Naive thymus-derived CD4-positive, alpha-beta T cell (primary cell): ENCODE measurements at regions not wholly inside any gene's neighbourhood (a gene's known extent, or its start where the extent isn't known, plus 50 kb on each side); places are given as distances from the start of the nearest gene placed in this dataset.

Experiments
- ATAC-seq: fragments of 150-1000 bp; cut with Tn5 transposase; 2 replicates; pipeline ENCODE4 v1.10.0; 2021; ENCODE audit warnings: mild to moderate bottlenecking, moderate library complexity
- CTCF ChIA-PET: fragments of 350-600 bp; sonication (Branson Sonifier 250); formaldehyde crosslinking; loops from one replicate; lab custom pipeline; 2021; ENCODE audit warnings: antibody characterized with exemption; lab: Charles Lee
- POLR2A ChIA-PET: fragments of 350-600 bp; sonication (Branson Sonifier 250); formaldehyde crosslinking; loops from one replicate; lab custom pipeline; 2021; ENCODE audit warnings: antibody characterized with exemption, inconsistent platforms; lab: Charles Lee
- DNase-seq, 9 donors: peaks; one replicate each; pipeline versions ENCODE4 v3.0.0 to v3.0.0-alpha.2; 2020 to 2022; ENCODE audit warnings: mixed read lengths in 1 of 9
- H3K27ac ChIP-seq: one replicate; pipeline ENCODE4 v1.7.0; 2013; ENCODE audit warnings: mild to moderate bottlenecking, low read depth, low read length, moderate library complexity
- H3K27me3 ChIP-seq, 2 donors: one replicate each; pipeline ENCODE4 v1.7.0; 2013; ENCODE audit warnings: low read length in 2 of 2, mild to moderate bottlenecking in 2 of 2, moderate library complexity in 2 of 2; ENCODE audit not compliant: control insufficient read depth in 2 of 2, insufficient read depth in 2 of 2
- H3K36me3 ChIP-seq, 3 experiments: 1 replicate in 2 of 3; 2 replicates in 1 of 3; pipeline ENCODE4 v1.7.0; 2013; ENCODE audit warnings: low read length in 3 of 3, mild to moderate bottlenecking in 3 of 3, moderate library complexity in 1 of 3; ENCODE audit not compliant: insufficient read depth in 3 of 3, control insufficient read depth in 2 of 3
- H3K4me1 ChIP-seq, 2 donors: one replicate each; pipeline ENCODE4 v1.7.0; 2013; ENCODE audit warnings: low read length in 2 of 2, mild to moderate bottlenecking in 2 of 2, moderate library complexity in 1 of 2; ENCODE audit not compliant: control insufficient read depth in 2 of 2, insufficient read depth in 2 of 2
- H3K4me3 ChIP-seq: 2 replicates; pipeline ENCODE4 v1.7.0; 2013; ENCODE audit warnings: mild to moderate bottlenecking, low read length
- H3K9me3 ChIP-seq, 3 experiments: 1 replicate in 2 of 3; 2 replicates in 1 of 3; pipeline ENCODE4 v1.7.0; 2013; ENCODE audit warnings: low read length in 3 of 3; ENCODE audit not compliant: control insufficient read depth in 2 of 3
- H3K27ac Mint-ChIP-seq, 9 donors: one replicate each; pipeline ENCODE4 v1.8.0; 2020 to 2022; ENCODE audit warnings: mixed read lengths in 9 of 9, mild to moderate bottlenecking in 8 of 9, moderate library complexity in 5 of 9, inconsistent platforms in 2 of 9
- H3K27me3 Mint-ChIP-seq, 5 donors: one replicate each; pipeline ENCODE4 v1.8.0; 2021 to 2022; ENCODE audit warnings: mixed read lengths in 5 of 5, mild to moderate bottlenecking in 1 of 5
- H3K36me3 Mint-ChIP-seq, 5 donors: one replicate each; pipeline ENCODE4 v1.8.0; 2020 to 2022; ENCODE audit warnings: mixed read lengths in 5 of 5, mild to moderate bottlenecking in 3 of 5, inconsistent platforms in 1 of 5
- H3K4me1 Mint-ChIP-seq, 7 donors: one replicate each; pipeline ENCODE4 v1.8.0; 2020 to 2022; ENCODE audit warnings: mixed read lengths in 7 of 7, mild to moderate bottlenecking in 3 of 7, inconsistent platforms in 1 of 7
- H3K4me3 Mint-ChIP-seq, 10 donors: one replicate each; pipeline ENCODE4 v1.8.0; 2020 to 2022; ENCODE audit warnings: mild to moderate bottlenecking in 10 of 10, mixed read lengths in 10 of 10, moderate library complexity in 6 of 10, inconsistent platforms in 2 of 10
- H3K9me3 Mint-ChIP-seq, 11 donors: one replicate each; pipeline ENCODE4 v1.8.0; 2020 to 2022; ENCODE audit warnings: mixed read lengths in 11 of 11, mild to moderate bottlenecking in 4 of 11, inconsistent platforms in 1 of 11, moderate library complexity in 1 of 11
- intact Hi-C, 2 donors: fragments of 100-400 bp; cut with micrococcal nuclease; formaldehyde crosslinking; loops; one replicate each; pipeline ENCODE4 v1.15.1; 2023

GRCh38 chr9:89684218-89684617 is 79.4 kb downstream of the GADD45G start:
- Histone ChIP-seq H3K27me3 (no peaks in the 10 kb centered on the region), H3K9me3 (no peaks in the 10 kb centered on the region), H3K36me3 (no peaks in the 10 kb centered on the region), H3K4me3 (no peak overlapping the region), H3K27ac (no peak overlapping the region), H3K4me1 (no peaks in the 10 kb centered on the region)
- DNase-seq = no peak
- intact Hi-C loops = no loop called here
- H3K4me3 Mint-ChIP-seq = no peak overlapping the region
- POLR2A ChIA-PET = no interaction called here
- H3K9me3 Mint-ChIP-seq = no peaks in the 10 kb centered on the region
- ATAC-seq = no peak
- H3K36me3 Mint-ChIP-seq = no peaks in the 10 kb centered on the region
- H3K27me3 Mint-ChIP-seq = no peaks in the 10 kb centered on the region
- CTCF ChIA-PET = no interaction called here
- no peak overlapping the region for H3K27ac Mint-ChIP-seq
- peaks cover 0 to 21% (median 0%) of the 10 kb centered on the region in 7 donors for H3K4me1 Mint-ChIP-seq

DNA sequence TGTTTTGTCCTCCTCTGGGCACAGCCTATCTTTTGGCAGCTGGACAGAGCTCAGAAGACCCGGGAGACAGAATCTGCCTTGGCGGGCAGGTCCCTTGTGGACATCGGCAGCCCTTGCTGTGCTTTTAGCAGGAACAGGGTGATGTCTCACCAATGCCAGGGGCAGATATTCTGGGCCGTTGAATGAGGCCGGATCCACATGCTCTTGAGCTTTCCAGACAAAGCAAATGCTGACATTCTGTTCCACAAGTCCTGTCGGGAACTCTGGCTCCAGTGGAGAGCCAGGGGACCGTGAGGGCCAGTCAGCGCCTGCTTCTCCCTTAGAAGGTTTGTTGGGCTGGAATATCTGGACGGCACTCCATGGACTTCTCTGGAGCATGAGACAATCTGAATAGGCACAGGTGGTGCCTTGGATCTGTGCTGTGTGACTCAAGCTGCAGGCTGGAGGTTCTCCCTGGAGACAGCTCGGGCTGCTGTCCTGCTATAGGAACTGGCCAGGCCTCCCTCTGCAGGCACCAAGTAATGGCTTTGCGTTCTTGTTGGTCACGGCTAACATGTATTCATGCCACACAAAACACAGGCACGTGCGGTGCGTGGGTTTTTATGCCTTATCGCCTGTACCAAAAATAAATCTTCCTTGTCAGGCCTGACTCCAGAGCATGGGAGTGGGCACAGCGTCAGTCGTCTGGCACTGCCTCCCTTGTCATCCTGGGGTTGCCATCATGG is 80.3 kb downstream of the GADD45G start:
- Mint-ChIP-seq H3K9me3 (no peaks in the 10 kb centered on the region), H3K36me3 (no peaks in the 10 kb centered on the region), H3K27ac (no peak overlapping the region), H3K4me1 (peaks cover 0 to 27% (median 0%) of the 10 kb centered on the region in 7 donors), H3K4me3 (no peak overlapping the region), H3K27me3 (no peaks in the 10 kb centered on the region)
- ATAC-seq = no peak
- intact Hi-C loops = no loop called here
- CTCF ChIA-PET = no interaction called here
- Histone ChIP-seq H3K4me1 (no peaks in the 10 kb centered on the region), H3K4me3 (no peak overlapping the region), H3K27ac (no peak overlapping the region), H3K9me3 (no peaks in the 10 kb centered on the region), H3K36me3 (no peaks in the 10 kb centered on the region), H3K27me3 (no peaks in the 10 kb centered on the region)
- no peak for DNase-seq
- POLR2A ChIA-PET = no interaction called here

DNA sequence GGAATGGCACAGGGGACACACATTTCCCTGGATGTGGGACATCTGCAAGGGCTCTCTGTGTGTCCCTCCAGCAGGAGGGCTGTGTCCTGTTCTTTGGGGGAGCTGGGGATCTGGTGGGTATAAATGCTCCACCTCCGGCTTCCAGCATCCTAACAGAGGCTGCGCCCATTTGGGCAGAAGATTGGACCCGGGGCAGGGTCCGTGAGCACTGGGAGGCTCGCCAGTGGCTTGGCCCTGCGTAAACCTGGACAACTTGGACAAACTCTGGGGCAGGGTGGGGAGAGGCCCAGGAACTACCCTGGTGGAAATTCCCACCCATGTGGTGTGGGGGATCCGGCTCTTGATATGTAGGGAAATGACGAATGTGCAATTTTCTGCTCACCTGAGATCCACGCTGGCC is 80.9 kb downstream of the GADD45G start:
- Mint-ChIP-seq H3K27ac (no peak overlapping the region), H3K4me1 (peaks cover 0 to 26% (median 4%) of the 10 kb centered on the region in 7 donors), H3K9me3 (no peaks in the 10 kb centered on the region), H3K36me3 (no peaks in the 10 kb centered on the region), H3K4me3 (no peak overlapping the region), H3K27me3 (no peaks in the 10 kb centered on the region)
- Histone ChIP-seq H3K27me3 (no peaks in the 10 kb centered on the region), H3K4me3 (no peak overlapping the region), H3K4me1 (no peaks in the 10 kb centered on the region), H3K27ac (no peak overlapping the region), H3K9me3 (no peaks in the 10 kb centered on the region), H3K36me3 (no peaks in the 10 kb centered on the region)
- ChIA-PET POLR2A (interaction anchor here (0.5 kb wide), 1 partner anchor 19 kb away, joined by 3 read pairs; no protein-coding TSS in a partner anchor), CTCF (no interaction called here)
- intact Hi-C loops = no loop called here
- ATAC-seq = no peak
- no peak for DNase-seq

DNA sequence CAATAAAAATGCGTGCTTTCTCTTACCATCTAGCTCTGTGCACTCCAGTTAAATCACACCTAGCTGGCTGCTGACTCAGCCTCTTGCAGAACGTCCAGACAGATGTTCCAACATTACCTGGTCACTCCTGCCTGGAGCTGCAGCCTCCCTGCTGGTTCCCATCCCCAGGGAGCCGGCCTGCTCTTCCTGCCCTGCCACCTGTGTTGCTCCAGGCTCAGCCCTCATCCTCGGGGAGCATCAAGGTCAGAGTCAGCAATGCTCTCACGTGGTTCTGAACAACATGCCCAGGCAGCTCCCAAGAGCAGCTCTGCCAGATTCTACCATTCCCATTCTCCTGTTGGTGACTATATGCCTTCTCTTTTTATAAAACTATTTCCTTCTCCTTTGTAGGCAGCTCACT is 81.3 kb downstream of the GADD45G start:
- H3K4me1 Mint-ChIP-seq = peaks cover 0 to 30% (median 5%) of the 10 kb centered on the region in 7 donors
- ChIA-PET CTCF (no interaction called here), POLR2A (interaction anchor here (0.5 kb wide), 1 partner anchor 18 kb away, joined by 3 read pairs; no protein-coding TSS in a partner anchor)

DNA sequence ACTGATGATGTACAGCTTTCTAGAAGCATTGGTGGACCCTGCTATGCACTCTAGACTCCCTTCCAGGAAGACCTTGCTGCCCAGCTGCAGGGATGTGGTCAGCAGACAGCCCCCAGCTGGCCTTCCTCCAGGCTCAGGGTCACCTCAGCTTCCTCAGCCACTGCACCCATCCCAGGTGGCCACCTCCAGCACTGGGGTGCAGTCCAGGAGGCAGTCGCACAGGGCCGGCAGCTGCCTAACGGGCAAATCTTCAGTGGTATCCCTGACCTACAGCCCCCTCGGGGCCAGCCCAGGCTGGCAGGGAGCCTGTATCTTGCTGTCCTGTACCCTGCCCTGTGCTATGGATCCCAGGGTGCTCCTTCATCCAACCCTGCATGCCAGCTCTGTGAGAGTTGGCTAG is 81.8 kb downstream of the GADD45G start:
- Histone ChIP-seq H3K36me3 (no peaks in the 10 kb centered on the region), H3K27ac (no peak overlapping the region), H3K27me3 (no peaks in the 10 kb centered on the region), H3K4me3 (no peak overlapping the region), H3K4me1 (no peaks in the 10 kb centered on the region), H3K9me3 (no peaks in the 10 kb centered on the region)
- ChIA-PET POLR2A (no interaction called here), CTCF (no interaction called here)
- Mint-ChIP-seq H3K36me3 (no peaks in the 10 kb centered on the region), H3K4me1 (peaks cover 0 to 35% (median 7%) of the 10 kb centered on the region in 7 donors), H3K27me3 (no peaks in the 10 kb centered on the region), H3K4me3 (no peak overlapping the region), H3K9me3 (no peaks in the 10 kb centered on the region), H3K27ac (no peak overlapping the region)
- DNase-seq (no peak), ATAC-seq (no peak)
- intact Hi-C loops = no loop called here

More for the DNA sequence above, 81.3 kb downstream of the GADD45G start:
- Histone ChIP-seq H3K27ac (no peak overlapping the region), H3K27me3 (no peaks in the 10 kb centered on the region), H3K36me3 (no peaks in the 10 kb centered on the region), H3K4me3 (no peak overlapping the region), H3K9me3 (no peaks in the 10 kb centered on the region), H3K4me1 (no peaks in the 10 kb centered on the region)
- Mint-ChIP-seq H3K27me3 (no peaks in the 10 kb centered on the region), H3K36me3 (no peaks in the 10 kb centered on the region), H3K4me3 (no peak overlapping the region), H3K9me3 (no peaks in the 10 kb centered on the region), H3K27ac (no peak overlapping the region)
- intact Hi-C loops = no loop called here
- ATAC-seq (no peak), DNase-seq (no peak)

GRCh38 chr9:89687188-89687587 is 82.4 kb downstream of the GADD45G start:
- CTCF ChIA-PET = no interaction called here
- POLR2A ChIA-PET = no interaction called here
- no peaks in the 10 kb centered on the region for H3K4me1 ChIP-seq
- H3K9me3 Mint-ChIP-seq = no peaks in the 10 kb centered on the region
- H3K27me3 Mint-ChIP-seq = no peaks in the 10 kb centered on the region
- H3K36me3 ChIP-seq = no peaks in the 10 kb centered on the region
- H3K27me3 ChIP-seq = no peaks in the 10 kb centered on the region
- no peak overlapping the region for H3K4me3 ChIP-seq
- H3K27ac ChIP-seq = no peak overlapping the region
- peaks cover 0 to 36% (median 12%) of the 10 kb centered on the region in 7 donors for H3K4me1 Mint-ChIP-seq
- H3K36me3 Mint-ChIP-seq = no peaks in the 10 kb centered on the region
- intact Hi-C loops = no loop called here
- H3K27ac Mint-ChIP-seq = no peak overlapping the region
- no peak overlapping the region for H3K4me3 Mint-ChIP-seq
- no peak for ATAC-seq
- DNase-seq = no peak
- no peaks in the 10 kb centered on the region for H3K9me3 ChIP-seq

DNA sequence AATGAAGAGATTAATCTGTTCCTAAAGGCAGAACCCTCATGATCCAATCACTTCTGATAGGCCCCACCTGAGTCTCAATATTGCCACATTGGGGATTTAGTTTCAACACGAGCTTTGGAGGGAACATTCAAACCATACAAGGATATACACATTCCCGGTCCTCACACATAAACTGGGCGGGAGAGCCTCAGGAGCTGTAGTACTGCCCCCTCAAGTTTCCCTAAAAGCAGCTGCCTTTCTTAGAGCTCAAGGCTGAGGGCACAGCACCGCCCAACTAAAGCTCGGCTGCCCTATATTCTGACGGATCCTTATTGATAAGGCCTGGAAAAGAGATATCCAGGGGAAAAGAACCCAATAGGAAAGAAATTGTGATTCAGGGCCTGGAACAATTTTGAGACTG is 83.0 kb downstream of the GADD45G start:
- no peak for ATAC-seq
- intact Hi-C loops = no loop called here
- no peaks in the 10 kb centered on the region for H3K36me3 ChIP-seq
- ChIA-PET POLR2A (interaction anchor here (1.6 kb wide), 1 partner anchor 14 kb away, joined by 3 read pairs; no protein-coding TSS in a partner anchor), CTCF (no interaction called here)
- Mint-ChIP-seq H3K4me3 (no peak overlapping the region), H3K27me3 (no peaks in the 10 kb centered on the region), H3K9me3 (no peaks in the 10 kb centered on the region), H3K27ac (no peak overlapping the region), H3K4me1 (peaks cover 0 to 41% (median 13%) of the 10 kb centered on the region in 7 donors), H3K36me3 (no peaks in the 10 kb centered on the region)
- no peaks in the 10 kb centered on the region for H3K4me1 ChIP-seq
- no peaks in the 10 kb centered on the region for H3K27me3 ChIP-seq
- no peak overlapping the region for H3K27ac ChIP-seq
- H3K9me3 ChIP-seq = no peaks in the 10 kb centered on the region
- H3K4me3 ChIP-seq = no peak overlapping the region
- no peak for DNase-seq
